HG03097 (cell line): ENCODE measurements at regions not wholly inside any gene's neighbourhood (a gene's known extent, or its start where the extent isn't known, plus 50 kb on each side); places are given as distances from the start of the nearest gene placed in this dataset.
"Not testable (repeated sequence)": the region's sequence is repeated elsewhere in the genome, so short reads cannot be mapped to it uniquely, and the experiment has no call there.

Experiments
- ATAC-seq: cut with Tn5 transposase; IDR thresholded peaks from one replicate; pipeline ENCODE4 v1.9.1; 2021; ENCODE audit not compliant: unreplicated experiment, low FRiP score

- no peak for ATAC-seq
Measured at GRCh38 chr11:130668751-130669150, 220.3 kb downstream of the ADAMTS15 start.

GRCh38 chr11:130670200-130670599 lies 221.8 kb downstream of the ADAMTS15 start:
- ATAC-seq, result no peak

- ATAC-seq, result no peak
Measured at GRCh38 chr11:130671801-130672700, 223.6 kb downstream of the ADAMTS15 start.

GRCh38 chr11:130672911-130673310 lies 224.5 kb downstream of the ADAMTS15 start:
- no peak for ATAC-seq

- ATAC-seq, result no peak
Measured at GRCh38 chr11:130673698-130674097, 225.3 kb downstream of the ADAMTS15 start.

- no peak for ATAC-seq
Measured at GRCh38 chr11:130674686-130675308, 226.4 kb downstream of the ADAMTS15 start.

- no peak for ATAC-seq
Measured at GRCh38 chr11:130675371-130675821, 227.0 kb downstream of the ADAMTS15 start.

- ATAC-seq, result no peak
Measured at GRCh38 chr11:130675917-130676316, 227.5 kb downstream of the ADAMTS15 start.

GRCh38 chr11:130677486-130678153 lies 229.2 kb downstream of the ADAMTS15 start:
- ATAC-seq, result no peak

GRCh38 chr11:130679247-130679646 lies 230.8 kb downstream of the ADAMTS15 start:
- ATAC-seq, result no peak

GRCh38 chr11:130682471-130682870 lies 233.8 kb downstream of the SNX19 start:
- ATAC-seq, result not testable (repeated sequence)

- no peak for ATAC-seq
Measured at GRCh38 chr11:130689222-130689908, 226.9 kb downstream of the SNX19 start.

- ATAC-seq, result no peak
Measured at GRCh38 chr11:130691581-130691980, 224.7 kb downstream of the SNX19 start.

GRCh38 chr11:130692220-130692619 lies 224.1 kb downstream of the SNX19 start:
- ATAC-seq, result no peak

- ATAC-seq, result no peak
Measured at GRCh38 chr11:130693543-130693942, 222.7 kb downstream of the SNX19 start.

- ATAC-seq, result no peak
Measured at GRCh38 chr11:130694488-130695045, 221.7 kb downstream of the SNX19 start.

GRCh38 chr11:130698174-130698573 lies 218.1 kb downstream of the SNX19 start:
- ATAC-seq, result no peak

GRCh38 chr11:130699561-130699960 lies 216.7 kb downstream of the SNX19 start:
- ATAC-seq, result no peak

GRCh38 chr11:130700092-130700491 lies 216.2 kb downstream of the SNX19 start:
- ATAC-seq, result no peak

- ATAC-seq, result no peak
Measured at GRCh38 chr11:130703489-130704190, 212.6 kb downstream of the SNX19 start.
